ENCODE measurements at regions not wholly inside any gene's neighbourhood (a gene's known extent, or its start where the extent isn't known, plus 50 kb on each side); places are given as distances from the start of the nearest gene placed in this dataset.

DNA sequence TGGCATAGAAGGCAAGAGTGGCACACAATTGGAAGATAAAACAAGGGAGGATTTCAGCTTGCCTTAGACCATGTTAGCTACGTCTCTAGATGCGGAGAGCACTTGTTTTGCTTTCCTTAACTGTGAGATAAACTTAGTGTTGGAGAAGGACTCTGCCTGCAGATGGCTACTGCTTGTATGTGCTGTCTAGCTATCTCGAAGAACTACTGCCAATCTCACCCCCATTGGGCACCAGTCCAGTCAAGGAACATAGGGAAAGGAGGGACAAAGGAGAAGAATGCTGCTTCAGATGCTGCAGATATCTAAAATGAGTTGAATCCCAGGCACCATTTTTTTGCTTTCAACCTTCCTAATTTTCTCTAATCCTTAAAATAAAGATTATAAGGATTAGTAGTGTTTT, 726.0 kb upstream of the ARGLU1 start:
- Mint-ChIP-seq H3K4me1 (ENCODE audit: low read depth) (no peaks in the 10 kb centered on the region), H3K27me3 (no peaks in the 10 kb centered on the region), H3K9me3 (peaks cover 3% of the 10 kb centered on the region), H3K4me3 (no peak overlapping the region), H3K36me3 (ENCODE audit: low read depth) (no peaks in the 10 kb centered on the region), H3K27ac (no peak overlapping the region)
- DNase-seq, result no peak

DNA sequence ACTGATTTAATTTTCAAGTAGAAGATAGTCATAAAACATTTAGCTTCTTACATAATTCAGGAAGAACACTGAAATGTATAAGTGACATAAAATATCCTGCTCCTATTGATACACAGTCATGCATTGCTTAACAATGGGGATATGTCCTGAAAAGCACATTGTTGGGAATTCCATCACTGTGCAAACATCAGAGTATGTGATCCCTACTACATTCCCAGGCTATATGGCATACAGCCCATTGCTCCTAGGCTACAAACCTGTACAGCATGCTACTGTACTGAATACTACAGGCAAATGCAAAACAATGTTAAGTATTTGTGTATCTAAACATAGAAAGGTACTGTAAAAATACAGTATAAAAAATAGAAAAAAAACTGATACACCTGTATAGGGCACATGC, 723.9 kb upstream of the ARGLU1 start:
- H3K27me3 Mint-ChIP-seq, result no peaks in the 10 kb centered on the region
- H3K9me3 Mint-ChIP-seq, result peaks cover 3% of the 10 kb centered on the region
- no peaks in the 10 kb centered on the region for H3K36me3 Mint-ChIP-seq (ENCODE audit: low read depth)
- no peak overlapping the region for H3K27ac Mint-ChIP-seq
- no peak for DNase-seq
- H3K4me1 Mint-ChIP-seq (ENCODE audit: low read depth), result no peaks in the 10 kb centered on the region
- H3K4me3 Mint-ChIP-seq, result no peak overlapping the region

DNA sequence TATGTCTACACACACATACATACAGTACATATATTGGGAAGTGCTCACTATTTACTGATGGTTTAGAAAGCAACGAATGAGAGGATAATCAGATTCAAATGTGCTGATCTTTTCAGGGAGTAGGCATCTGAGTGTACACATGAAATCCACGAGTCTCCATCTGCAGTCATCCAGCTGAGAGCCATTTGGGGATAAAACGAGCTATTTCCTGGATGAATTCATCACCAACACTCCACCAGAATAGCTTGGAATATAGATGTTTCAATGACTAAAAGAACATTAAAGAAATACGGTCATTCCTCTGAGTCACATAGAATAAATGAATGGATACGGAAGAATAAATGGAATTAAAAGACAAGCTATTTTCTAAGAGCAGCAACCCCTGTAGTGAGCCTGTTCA, 721.6 kb upstream of the ARGLU1 start:
- no peak overlapping the region for H3K27ac Mint-ChIP-seq
- H3K4me1 Mint-ChIP-seq (ENCODE audit: low read depth), result no peaks in the 10 kb centered on the region
- H3K4me3 Mint-ChIP-seq, result no peak overlapping the region
- peaks cover 6% of the 10 kb centered on the region for H3K9me3 Mint-ChIP-seq
- DNase-seq, result no peak
- H3K27me3 Mint-ChIP-seq, result no peaks in the 10 kb centered on the region
- no peaks in the 10 kb centered on the region for H3K36me3 Mint-ChIP-seq (ENCODE audit: low read depth)

DNA sequence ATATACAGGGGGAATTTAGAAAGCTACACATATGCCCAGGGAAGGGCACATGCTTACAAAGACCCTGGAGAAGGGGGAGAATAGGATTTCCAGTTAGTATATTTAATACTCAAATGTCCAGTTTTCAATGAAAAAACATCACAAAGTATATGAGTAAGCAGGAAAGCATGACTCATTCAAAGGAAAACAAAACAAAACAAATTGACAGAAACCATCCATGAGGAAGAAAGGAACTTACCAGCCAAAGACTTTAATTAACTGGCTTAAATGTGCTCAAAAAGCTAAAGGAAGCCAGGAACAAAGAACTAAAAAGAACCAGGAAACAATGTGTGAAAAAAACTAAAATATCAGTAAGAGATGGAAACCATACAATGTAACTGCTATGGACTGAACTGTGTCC, 716.2 kb upstream of the ARGLU1 start:
- peaks cover 12% of the 10 kb centered on the region for H3K9me3 Mint-ChIP-seq
- no peak for DNase-seq
- H3K4me3 Mint-ChIP-seq, result no peak overlapping the region
- H3K36me3 Mint-ChIP-seq (ENCODE audit: low read depth), result no peaks in the 10 kb centered on the region
- H3K27ac Mint-ChIP-seq, result no peak overlapping the region
- H3K4me1 Mint-ChIP-seq (ENCODE audit: low read depth), result no peaks in the 10 kb centered on the region
- H3K27me3 Mint-ChIP-seq, result no peaks in the 10 kb centered on the region

DNA sequence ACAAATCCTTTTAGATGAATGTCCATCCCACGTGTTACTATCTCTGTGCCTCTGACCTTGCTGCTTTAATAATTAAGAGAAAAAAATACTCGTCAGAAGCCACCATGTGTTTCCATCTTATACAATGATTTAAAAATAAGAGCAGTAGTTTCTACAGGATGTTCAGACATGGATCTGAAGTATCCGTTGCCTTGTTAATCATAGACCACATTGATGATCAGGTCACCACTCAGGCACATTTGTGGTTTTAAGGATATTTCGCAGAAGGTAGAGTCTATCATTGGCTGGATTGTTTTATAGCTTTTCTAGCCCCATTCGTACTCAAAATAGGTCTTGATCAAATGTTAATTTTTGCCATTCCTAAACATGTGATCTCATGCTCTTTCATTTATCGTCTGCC, 710.0 kb upstream of the ARGLU1 start:
- no peak for DNase-seq
- H3K4me3 Mint-ChIP-seq, result no peak overlapping the region
- H3K9me3 Mint-ChIP-seq, result peaks cover 4% of the 10 kb centered on the region
- H3K4me1 Mint-ChIP-seq (ENCODE audit: low read depth), result no peaks in the 10 kb centered on the region
- H3K27me3 Mint-ChIP-seq, result no peaks in the 10 kb centered on the region
- H3K27ac Mint-ChIP-seq, result no peak overlapping the region
- no peaks in the 10 kb centered on the region for H3K36me3 Mint-ChIP-seq (ENCODE audit: low read depth)

DNA sequence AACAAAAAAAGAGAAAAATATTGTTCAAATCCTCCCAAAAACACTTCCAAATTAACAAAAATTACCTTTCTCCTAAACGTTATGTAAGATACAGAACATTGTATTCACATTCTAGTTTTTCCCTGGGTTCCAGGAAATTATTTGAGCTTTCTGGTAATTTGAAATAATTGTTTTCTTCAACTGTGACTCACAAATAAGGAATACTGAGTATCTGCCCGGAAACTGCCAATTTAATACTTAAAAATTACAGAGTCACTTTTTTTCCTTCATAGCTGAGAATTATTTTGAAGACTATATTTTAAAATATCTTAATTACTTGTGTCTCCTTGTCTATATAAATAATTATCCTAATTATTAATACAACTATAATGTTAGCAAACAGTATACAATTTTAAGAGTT, 709.0 kb upstream of the ARGLU1 start:
- Mint-ChIP-seq H3K9me3 (no peaks in the 10 kb centered on the region), H3K27me3 (no peaks in the 10 kb centered on the region), H3K4me1 (ENCODE audit: low read depth) (no peaks in the 10 kb centered on the region), H3K27ac (no peak overlapping the region), H3K4me3 (no peak overlapping the region), H3K36me3 (ENCODE audit: low read depth) (no peaks in the 10 kb centered on the region)
- no peak for DNase-seq

DNA sequence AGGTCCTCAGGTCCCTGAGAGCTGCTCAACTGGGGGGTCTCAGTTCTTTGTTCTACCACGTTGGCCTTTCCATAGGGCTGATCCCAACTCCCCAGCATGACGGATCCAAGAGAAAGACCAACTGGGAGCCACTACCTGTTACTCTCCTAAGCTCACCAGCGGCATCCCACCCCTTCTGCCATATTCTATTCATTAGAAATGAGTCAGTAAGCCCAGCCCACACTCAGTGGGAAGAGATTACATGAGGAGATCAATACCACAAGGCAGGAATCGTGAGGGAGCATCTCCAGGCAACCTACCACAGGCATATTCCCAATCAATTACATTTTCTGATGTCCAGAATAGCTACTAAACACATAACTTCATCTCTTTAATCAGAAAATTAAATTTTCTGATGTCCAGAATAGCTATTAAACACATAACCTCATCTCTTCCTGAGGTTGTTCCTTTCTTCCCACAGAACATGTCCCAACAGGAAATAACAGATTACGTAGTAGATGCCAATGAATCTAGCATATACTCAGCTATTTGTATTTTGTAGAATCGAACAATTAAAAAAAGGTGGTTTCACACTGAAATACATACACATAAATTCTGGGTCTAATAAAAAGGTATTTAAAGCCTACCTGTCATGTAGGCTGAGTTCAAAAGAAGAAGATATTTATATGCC, 708.1 kb upstream of the ARGLU1 start:
- no peak overlapping the region for H3K4me3 Mint-ChIP-seq
- H3K4me1 Mint-ChIP-seq (ENCODE audit: low read depth), result no peaks in the 10 kb centered on the region
- no peaks in the 10 kb centered on the region for H3K27me3 Mint-ChIP-seq
- peaks cover 2% of the 10 kb centered on the region for H3K9me3 Mint-ChIP-seq
- DNase-seq, result no peak
- H3K36me3 Mint-ChIP-seq (ENCODE audit: low read depth), result no peaks in the 10 kb centered on the region
- H3K27ac Mint-ChIP-seq, result no peak overlapping the region

DNA sequence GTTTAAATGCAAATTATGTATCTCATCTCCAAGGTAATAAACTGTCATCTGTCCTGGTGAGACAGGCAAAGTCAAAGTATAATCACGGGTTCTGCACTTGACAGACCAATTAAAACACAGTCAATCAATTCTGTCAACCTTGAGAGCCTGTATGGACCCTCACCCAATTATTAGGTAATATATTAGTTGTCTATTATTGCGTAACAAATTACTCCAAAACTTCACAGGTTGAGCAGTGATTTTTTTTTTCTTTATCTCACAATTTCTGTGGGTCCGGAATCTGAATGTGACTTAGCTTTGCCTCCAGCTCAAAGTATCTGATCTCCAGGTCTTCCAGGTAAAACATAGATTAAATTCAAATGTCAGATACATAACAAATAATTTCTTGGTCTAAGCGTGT, 707.4 kb upstream of the ARGLU1 start:
- Mint-ChIP-seq H3K36me3 (ENCODE audit: low read depth) (no peaks in the 10 kb centered on the region), H3K9me3 (peaks cover 4% of the 10 kb centered on the region), H3K4me1 (ENCODE audit: low read depth) (no peaks in the 10 kb centered on the region), H3K4me3 (no peak overlapping the region), H3K27me3 (no peaks in the 10 kb centered on the region), H3K27ac (no peak overlapping the region)
- no peak for DNase-seq

DNA sequence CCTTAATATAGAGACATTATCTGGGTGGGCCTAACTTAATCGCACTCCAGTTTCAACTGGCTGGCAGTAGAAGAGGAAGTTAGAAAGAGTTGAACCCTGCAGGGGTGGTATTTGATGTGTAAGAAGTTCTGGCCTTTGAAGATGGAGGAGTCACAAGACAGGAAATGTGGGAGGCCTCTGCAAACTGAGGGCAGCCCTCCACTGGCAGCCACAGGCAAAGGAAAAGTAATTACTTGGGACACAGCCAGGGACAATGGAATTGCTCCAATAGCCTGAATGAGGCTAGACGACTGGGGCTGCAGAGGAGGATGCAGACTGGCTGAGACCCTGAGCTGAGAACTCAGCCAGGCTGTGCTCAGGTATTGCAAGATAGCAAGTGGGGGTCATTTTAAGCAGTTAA, 703.3 kb upstream of the ARGLU1 start:
- Mint-ChIP-seq H3K27ac (no peak overlapping the region), H3K9me3 (peaks cover 6% of the 10 kb centered on the region), H3K4me3 (no peak overlapping the region), H3K4me1 (ENCODE audit: low read depth) (no peaks in the 10 kb centered on the region), H3K27me3 (no peaks in the 10 kb centered on the region), H3K36me3 (ENCODE audit: low read depth) (no peaks in the 10 kb centered on the region)
- no peak for DNase-seq

DNA sequence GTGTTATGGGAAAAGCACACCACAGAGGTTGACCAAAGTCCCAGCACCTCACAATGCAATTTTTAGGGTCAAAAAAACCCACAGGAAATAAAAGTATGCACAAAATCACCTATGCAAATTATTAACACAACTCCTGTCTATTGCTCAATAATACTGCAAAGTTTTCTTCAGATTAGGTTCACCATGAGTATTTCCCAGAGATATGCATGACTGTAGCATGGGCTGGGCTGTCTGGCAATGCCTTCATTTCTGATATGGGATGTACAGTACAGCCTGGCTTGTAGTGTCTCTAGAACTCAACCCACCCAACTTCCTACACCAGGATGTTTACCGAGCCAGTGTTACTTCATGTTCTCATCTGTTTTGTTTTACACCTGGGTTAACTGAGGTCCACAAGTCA, 698.7 kb upstream of the ARGLU1 start:
- H3K27me3 Mint-ChIP-seq, result no peaks in the 10 kb centered on the region
- no peaks in the 10 kb centered on the region for H3K36me3 Mint-ChIP-seq (ENCODE audit: low read depth)
- H3K4me1 Mint-ChIP-seq (ENCODE audit: low read depth), result no peaks in the 10 kb centered on the region
- H3K9me3 Mint-ChIP-seq, result peaks cover 6% of the 10 kb centered on the region
- no peak for DNase-seq
- H3K27ac Mint-ChIP-seq, result no peak overlapping the region
- no peak overlapping the region for H3K4me3 Mint-ChIP-seq

DNA sequence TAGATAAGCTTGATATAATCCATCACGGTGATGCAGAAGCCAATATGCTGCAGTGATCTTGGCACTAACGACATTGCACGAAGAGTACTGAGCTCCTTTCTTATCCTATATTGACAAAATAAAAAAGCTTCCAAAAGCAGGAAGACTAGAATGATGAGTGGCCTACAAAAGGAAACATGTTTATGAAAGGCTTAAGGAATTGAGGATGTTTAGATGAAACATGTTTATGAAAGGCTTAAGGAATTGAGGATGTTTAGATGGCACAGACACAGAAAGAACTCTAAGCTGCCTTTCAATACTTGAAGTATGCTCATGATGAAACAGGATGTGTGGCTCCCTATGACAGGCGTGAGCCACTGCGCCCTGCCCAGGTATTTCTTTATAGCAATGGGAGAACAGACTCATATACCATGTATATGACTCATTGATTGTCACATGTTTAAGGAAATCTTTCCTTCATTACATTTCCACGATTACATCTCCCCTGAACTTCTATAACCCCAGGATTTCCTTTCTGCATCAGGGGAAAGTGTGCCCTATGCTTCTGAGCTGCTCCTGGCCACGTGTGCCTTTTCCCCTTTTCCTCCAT, 690.8 kb upstream of the ARGLU1 start:
- Mint-ChIP-seq H3K4me1 (ENCODE audit: low read depth) (no peaks in the 10 kb centered on the region), H3K27ac (no peak overlapping the region), H3K27me3 (no peaks in the 10 kb centered on the region), H3K36me3 (ENCODE audit: low read depth) (no peaks in the 10 kb centered on the region), H3K4me3 (no peak overlapping the region), H3K9me3 (no peaks in the 10 kb centered on the region)
- DNase-seq, result no peak

DNA sequence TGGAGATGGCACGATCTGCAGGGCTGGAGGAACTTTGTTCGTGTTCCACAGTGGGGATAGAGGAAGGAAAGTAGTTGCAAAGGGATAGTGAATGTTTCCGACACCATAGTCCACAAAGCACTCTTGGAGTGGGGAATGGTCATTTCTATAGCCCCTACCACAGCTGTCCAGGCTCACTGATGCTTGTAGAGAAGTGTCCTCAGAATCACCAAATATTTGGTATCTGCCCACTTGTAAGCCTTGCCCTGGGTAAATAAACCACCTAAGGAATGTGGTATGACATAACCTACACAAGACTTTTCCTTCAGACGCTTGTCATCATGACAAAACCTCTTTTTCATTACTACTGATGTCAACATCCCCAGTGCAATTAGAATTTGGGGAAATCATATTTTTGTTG, 686.5 kb upstream of the ARGLU1 start:
- no peaks in the 10 kb centered on the region for H3K36me3 Mint-ChIP-seq (ENCODE audit: low read depth)

DNA sequence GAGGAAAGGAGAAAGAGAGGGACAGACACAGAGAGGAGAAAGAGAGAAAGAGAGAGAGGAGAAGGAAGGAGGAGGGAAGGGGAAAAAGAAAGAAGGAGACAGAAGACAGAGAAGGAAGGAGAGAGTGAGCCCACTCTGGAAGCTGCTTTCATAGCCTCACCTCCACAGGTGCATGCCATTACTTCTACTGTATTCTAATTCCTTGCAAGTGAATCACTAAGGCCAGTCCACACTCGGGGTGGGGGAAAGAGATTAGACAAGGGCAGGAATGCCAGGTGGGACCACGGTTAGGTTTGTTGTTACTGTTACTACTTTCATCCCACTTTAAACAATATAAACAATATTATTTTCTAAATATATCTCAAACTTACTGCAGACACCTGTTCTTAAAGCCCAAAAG, 684.5 kb upstream of the ARGLU1 start:
- no peak for DNase-seq
- H3K9me3 Mint-ChIP-seq, result no peaks in the 10 kb centered on the region
- no peak overlapping the region for H3K4me3 Mint-ChIP-seq
- no peak overlapping the region for H3K27ac Mint-ChIP-seq
- no peaks in the 10 kb centered on the region for H3K27me3 Mint-ChIP-seq
- no peaks in the 10 kb centered on the region for H3K36me3 Mint-ChIP-seq (ENCODE audit: low read depth)
- H3K4me1 Mint-ChIP-seq (ENCODE audit: low read depth), result no peaks in the 10 kb centered on the region

More for the DNA sequence above, 686.5 kb upstream of the ARGLU1 start:
- Mint-ChIP-seq H3K4me1 (ENCODE audit: low read depth) (no peaks in the 10 kb centered on the region), H3K4me3 (no peak overlapping the region), H3K9me3 (no peaks in the 10 kb centered on the region), H3K27ac (no peak overlapping the region), H3K27me3 (no peaks in the 10 kb centered on the region)
- no peak for DNase-seq

DNA sequence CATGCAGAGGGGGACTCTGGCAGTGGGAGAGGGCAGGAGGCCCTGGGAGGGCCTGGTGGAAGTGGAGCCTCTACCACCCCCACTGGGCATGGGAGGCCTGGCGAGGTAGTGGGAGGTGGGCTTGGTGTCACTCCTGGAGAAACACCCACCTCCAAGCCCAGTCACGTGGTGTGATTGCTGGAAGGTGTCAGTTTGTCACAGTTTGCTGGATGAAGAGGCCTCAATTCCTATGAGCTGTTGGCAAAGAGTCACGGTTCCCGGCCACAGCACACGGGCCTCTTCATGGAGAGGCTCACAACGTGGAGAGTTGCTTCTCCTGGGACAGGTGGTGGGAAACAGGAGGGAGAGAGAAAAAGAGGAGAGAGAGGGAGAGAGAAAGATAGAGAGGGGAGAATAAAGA, 684.1 kb upstream of the ARGLU1 start:
- Mint-ChIP-seq H3K27me3 (no peaks in the 10 kb centered on the region), H3K4me1 (ENCODE audit: low read depth) (no peaks in the 10 kb centered on the region), H3K36me3 (ENCODE audit: low read depth) (no peaks in the 10 kb centered on the region), H3K4me3 (no peak overlapping the region), H3K27ac (no peak overlapping the region), H3K9me3 (no peaks in the 10 kb centered on the region)
- no peak for DNase-seq

DNA sequence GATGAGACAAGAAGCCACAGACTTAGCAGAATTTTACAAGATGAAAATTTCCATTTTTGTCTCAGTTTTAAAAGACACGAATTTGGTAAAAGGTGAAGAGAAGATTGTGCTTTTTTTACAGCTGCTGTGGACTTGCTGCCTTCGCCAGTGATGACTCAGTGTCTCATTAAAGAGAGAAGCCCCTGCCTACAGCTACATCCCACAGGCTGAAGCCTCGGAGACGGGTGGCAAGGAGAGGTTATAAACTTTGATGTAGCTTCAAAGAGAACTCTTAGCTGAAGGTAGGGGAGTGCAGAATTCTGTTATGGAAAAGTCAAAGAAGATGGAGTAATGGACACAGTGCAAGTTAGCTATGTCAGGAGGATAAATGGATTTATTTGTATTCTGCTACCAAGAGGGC, 683.4 kb upstream of the ARGLU1 start:
- Mint-ChIP-seq H3K4me1 (ENCODE audit: low read depth) (no peaks in the 10 kb centered on the region), H3K4me3 (no peak overlapping the region), H3K27me3 (no peaks in the 10 kb centered on the region), H3K27ac (no peak overlapping the region), H3K36me3 (ENCODE audit: low read depth) (no peaks in the 10 kb centered on the region), H3K9me3 (no peaks in the 10 kb centered on the region)
- no peak for DNase-seq

DNA sequence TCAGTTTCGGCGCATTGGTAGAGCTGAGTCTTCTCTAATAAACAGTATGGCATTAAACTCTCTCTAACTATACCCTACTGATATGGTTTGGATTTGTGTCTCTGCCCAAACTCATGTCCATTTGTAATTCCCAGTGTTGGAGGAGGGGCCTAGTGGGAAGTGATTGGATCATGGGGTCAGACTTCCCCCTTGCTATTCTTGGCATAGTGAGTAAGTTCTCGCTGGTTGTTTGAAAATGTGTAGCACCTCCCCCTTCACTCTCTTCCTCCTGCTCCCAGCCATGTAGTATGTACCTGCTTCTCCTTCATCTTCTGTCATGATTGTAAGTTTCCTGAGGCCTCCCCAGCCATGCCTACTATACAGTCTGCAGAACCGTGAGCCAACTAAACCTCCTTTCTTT, 682.7 kb upstream of the ARGLU1 start:
- no peaks in the 10 kb centered on the region for H3K36me3 Mint-ChIP-seq (ENCODE audit: low read depth)
- no peaks in the 10 kb centered on the region for H3K4me1 Mint-ChIP-seq (ENCODE audit: low read depth)
- H3K27ac Mint-ChIP-seq, result no peak overlapping the region
- no peak overlapping the region for H3K4me3 Mint-ChIP-seq
- H3K9me3 Mint-ChIP-seq, result no peaks in the 10 kb centered on the region
- DNase-seq, result no peak
- no peaks in the 10 kb centered on the region for H3K27me3 Mint-ChIP-seq

All from activated T-cell treated with anti-CD3 and anti-CD28 coated beads, Interleukin-2, amount 50 U/mL, for 24 hours (primary cell).